DMS114 treated with DMSO at 0.1 percent for 48 hours (cell line): ENCODE measurements at regions not wholly inside any gene's neighbourhood (a gene's known extent, or its start where the extent isn't known, plus 50 kb on each side); places are given as distances from the start of the nearest gene placed in this dataset.

ENCODE experiments used
- DNase-seq: peaks from one replicate; lab custom pipeline; 2025; ENCODE audit not compliant: unreplicated experiment; lab: John Stamatoyannopoulos, UW

DNA sequence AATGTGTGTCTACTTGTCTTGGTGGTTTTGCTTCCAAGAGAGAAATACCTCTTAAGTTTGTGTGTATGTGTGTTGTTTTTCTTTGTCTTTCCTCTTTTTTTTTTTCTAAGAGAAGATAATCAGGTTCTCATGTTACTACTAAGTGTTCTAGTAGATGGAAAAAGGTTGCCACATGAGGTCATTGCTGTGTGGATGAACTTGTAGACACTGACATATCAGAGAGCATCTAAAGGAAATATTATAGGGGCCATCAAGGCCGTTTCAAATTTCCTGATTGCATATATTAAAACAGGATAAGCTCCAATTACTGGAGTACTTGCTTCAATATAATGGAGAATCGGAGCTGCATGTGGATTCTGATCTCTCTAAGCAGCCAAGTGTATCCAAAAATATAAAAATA, 747.5 kb downstream of the NR2F2 start:
- no peak for DNase-seq

GRCh38 chr15:97078591-97078990, 748.1 kb downstream of the NR2F2 start:
- DNase-seq, result peak; percentile 62

GRCh38 chr15:97081666-97082226, 751.2 kb downstream of the NR2F2 start:
- DNase-seq, result peak; percentile 60

GRCh38 chr15:97082830-97083229, 752.3 kb downstream of the NR2F2 start:
- no peak for DNase-seq

- no peak for DNase-seq
Observed at GRCh38 chr15:97084650-97085049, 754.1 kb downstream of the NR2F2 start.

- DNase-seq, result no peak
Observed at GRCh38 chr15:97085731-97086130, 755.2 kb downstream of the NR2F2 start.

- peak; percentile 60 for DNase-seq
Observed at GRCh38 chr15:97087006-97087741, 756.7 kb downstream of the NR2F2 start.

GRCh38 chr15:97091093-97091492, 760.6 kb downstream of the NR2F2 start:
- DNase-seq, result no peak

DNA sequence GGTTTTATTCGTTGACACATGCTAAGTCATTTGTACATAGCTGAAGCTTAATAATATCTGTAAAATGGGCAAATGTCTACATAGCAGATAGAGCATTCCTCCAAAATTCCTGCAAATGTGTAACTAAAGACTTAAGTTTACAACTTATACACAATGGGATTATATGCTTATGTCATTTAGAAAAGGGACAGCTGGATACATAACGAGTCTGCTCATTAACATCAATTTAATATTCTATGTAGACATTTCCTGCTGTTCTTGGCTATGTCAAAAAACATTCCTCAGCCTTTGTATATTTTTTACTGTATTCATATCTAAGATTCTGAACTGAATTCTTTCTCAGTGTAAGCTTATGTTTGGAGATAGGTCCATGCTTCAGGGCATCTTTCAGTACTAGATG, 762.2 kb downstream of the NR2F2 start:
- no peak for DNase-seq

DNA sequence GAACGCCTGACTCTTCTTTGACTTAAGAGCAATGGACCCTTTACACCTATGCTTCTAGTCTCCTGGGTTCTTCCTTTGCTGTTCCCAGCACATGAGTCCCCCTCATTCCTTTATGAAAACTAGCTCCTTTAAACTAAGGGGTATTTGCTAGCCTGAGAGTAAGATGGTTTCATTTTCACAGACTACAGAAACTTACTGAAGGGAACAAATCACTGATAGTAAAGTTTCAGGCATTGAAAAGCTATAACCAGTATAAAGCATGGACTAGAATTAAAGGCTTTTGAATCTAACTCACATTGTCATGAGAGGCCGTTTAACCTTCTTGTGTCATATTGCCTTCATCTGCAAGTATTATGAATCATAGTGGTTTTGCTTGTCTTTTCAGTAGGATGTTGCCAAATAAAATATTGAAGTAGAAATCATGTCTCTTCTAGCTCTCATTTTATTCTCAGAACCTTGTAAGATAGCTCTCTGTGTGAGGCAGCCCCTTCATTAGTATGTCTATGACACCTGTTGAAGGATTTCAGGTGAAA, 765.9 kb downstream of the NR2F2 start:
- no peak for DNase-seq

- DNase-seq, result no peak
Observed at GRCh38 chr15:97099040-97099439, 768.5 kb downstream of the NR2F2 start.

DNA sequence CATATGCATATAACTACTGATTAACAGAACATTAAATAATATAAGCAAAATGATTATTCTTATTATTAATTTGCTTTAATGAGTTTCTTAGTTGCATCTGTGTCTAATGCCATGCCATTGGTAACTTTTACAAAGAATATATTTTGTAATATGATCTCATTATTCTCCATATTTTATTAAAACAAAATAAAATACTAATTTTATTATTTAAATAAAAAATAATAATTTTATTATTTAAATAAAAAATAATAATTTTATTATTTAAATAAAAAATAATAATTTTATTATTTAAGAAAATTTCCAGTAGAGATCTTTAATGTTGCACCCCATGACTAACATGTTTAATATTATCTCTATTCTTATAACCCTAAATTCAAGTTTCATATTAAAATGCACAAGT, 771.1 kb downstream of the NR2F2 start:
- no peak for DNase-seq

GRCh38 chr15:97114900-97115760, 784.6 kb downstream of the NR2F2 start:
- DNase-seq, result no peak

DNA sequence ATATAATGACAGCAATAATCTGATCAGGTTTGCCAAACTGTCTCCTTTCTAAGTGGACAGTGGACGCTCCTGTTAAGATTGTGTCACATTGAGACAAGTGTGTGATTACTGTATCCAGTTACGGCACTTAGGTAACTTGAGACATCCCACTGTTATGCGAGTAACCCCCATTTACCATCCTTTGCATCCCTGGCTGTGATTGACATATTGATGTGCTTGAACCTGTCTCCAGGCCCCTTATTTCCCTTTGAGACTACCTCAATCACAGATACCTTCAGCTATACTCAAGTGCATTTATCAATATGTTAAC, 785.2 kb downstream of the NR2F2 start:
- DNase-seq, result no peak

GRCh38 chr15:97124790-97125189, 794.3 kb downstream of the NR2F2 start:
- no peak for DNase-seq

DNA sequence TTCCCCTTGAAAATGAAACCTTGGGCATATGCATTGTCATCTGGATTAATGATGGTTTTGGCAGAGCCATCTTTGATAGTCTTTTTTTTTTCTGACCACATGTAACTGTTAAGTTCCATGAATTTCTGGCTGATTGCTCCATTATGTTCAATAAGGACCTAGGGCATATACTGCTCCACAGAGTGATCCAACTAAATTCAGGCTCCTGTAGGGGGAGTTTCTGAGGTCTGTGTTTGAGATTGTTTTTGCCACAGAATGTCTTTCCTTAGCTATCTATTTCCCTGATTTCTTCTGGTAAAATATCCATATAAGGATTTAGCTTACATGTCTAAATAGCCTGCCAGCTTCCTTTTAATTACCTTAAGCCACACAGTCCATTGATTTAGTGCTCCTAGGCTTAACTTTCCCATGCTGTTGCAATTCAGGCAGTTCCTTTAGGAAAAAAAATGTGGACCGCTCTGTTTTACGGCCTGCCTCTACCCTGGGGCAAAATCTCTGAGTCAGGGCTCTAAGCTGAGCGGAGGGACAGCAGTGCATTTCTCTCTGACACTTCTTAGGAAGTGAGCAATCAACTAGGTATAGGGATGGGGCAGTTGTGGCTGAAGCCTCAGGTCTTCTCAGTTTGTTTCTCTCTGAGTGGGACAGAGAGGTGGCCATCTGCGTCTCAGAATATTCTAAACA, 796.2 kb downstream of the NR2F2 start:
- peak; percentile 84 for DNase-seq

DNA sequence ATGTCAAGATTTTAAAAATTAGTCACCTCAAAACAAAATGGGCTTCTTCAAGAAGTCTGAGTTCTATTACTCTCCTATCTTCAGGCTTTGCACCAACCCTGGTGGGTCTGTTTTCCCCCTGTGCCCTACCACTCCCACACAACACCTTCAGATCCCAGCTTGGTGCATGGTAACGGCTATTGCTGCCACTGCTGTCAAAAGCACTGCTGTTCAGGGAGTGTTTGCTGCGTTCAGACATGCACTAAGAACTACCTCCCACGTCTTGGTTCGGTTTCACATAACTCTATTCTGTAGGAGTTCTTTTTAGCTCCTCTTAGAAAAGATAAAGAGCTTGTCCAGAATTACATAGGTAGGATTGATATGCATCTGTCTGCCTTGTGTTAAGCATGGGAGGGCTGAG, 799.2 kb downstream of the NR2F2 start:
- DNase-seq, result no peak

GRCh38 chr15:97140216-97140615, 809.7 kb downstream of the NR2F2 start:
- DNase-seq, result no peak

DNA sequence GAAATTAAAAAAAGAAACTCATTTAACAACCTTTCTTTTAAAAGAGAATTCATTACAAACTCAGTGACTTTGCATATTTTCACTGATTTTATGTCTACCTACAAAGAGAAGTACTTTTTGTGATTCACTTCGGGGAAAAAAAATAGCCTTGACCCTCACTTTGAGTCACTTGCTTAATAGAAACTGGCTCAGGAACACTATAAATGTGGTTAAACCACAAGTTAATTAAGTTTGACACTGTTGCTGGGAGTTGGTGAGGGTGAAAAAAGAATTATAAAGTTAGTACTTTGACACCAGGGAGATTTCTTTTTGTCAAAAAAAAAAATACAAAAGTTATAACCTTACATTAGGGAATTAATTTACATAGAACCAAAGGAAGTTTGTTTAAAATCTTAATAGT, 810.9 kb downstream of the NR2F2 start:
- no peak for DNase-seq

GRCh38 chr15:97141871-97142270, 811.4 kb downstream of the NR2F2 start:
- DNase-seq, result no peak

DNA sequence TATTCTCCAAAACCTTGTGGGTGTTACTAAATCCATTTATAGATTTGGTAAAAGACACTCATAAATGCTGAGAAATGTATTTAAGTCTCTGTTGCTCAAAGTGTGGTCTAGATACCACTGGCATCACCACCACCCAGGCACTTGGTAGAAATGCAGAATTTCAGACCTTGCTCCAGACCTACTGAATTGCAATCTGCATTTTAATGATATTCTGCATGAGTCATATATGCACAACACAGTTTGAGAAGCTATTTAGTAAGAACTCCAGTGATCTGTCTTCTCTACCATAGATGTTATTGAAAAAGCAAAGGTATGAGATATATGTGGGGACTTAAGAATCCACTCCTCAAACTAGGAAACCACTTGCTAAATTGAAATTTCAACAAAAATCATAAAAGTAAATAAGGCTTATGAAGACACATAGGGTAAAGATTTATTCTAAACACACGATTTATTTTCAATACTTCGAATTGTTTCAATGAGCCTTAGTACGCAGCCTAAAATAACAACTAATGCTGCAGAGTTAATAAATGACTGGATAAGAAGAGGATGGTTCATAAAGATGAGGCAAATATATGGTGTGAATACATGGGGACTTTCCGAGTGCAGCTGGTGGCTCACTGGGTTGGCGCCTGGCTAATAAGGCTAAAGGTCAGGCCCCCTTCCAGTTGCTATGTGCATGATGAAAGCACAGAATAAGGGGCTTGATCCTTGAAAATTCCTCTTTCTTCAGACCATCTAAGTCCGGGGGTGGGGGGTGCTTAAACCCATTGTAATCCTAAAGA, 813.3 kb downstream of the NR2F2 start:
- no peak for DNase-seq
